HL-60 (cell line): ENCODE measurements at regions not wholly inside any gene's neighbourhood (a gene's known extent, or its start where the extent isn't known, plus 50 kb on each side); places are given as distances from the start of the nearest gene placed in this dataset.

Source experiments
- REST ChIP-seq: IDR thresholded peaks from 2 replicates; pipeline ENCODE4 v1.6.1; 2012; ENCODE audit warnings: low read depth; ENCODE audit not compliant: insufficient replicate concordance
- TF ChIP-seq, protein P1 (sequence below): IDR thresholded peaks from one replicate; pipeline ENCODE4 v1.5.1; 2011; ENCODE audit warnings: low read length, control low read depth, inconsistent platforms; ENCODE audit not compliant: insufficient read depth

DNA sequence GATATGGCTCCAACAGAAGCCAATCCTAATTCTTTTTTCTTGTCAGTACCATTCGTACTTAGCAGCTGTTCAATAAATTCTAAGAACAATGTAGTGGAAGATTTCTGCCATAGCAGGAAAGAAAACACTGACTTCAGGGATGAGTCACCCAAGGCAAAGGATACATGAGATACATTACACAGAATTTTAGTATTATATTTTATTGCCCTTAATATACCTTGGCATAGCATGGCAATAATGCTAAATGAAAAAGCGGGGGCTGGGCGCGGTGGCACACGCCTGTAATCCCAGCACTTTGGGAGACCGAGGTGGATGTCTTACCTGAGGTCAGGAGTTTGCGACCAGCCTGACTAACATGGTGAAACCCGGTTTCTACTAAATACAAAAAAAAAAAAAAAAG lies 619.1 kb upstream of the DAB2 start:
- TF ChIP-seq, protein P1, sequence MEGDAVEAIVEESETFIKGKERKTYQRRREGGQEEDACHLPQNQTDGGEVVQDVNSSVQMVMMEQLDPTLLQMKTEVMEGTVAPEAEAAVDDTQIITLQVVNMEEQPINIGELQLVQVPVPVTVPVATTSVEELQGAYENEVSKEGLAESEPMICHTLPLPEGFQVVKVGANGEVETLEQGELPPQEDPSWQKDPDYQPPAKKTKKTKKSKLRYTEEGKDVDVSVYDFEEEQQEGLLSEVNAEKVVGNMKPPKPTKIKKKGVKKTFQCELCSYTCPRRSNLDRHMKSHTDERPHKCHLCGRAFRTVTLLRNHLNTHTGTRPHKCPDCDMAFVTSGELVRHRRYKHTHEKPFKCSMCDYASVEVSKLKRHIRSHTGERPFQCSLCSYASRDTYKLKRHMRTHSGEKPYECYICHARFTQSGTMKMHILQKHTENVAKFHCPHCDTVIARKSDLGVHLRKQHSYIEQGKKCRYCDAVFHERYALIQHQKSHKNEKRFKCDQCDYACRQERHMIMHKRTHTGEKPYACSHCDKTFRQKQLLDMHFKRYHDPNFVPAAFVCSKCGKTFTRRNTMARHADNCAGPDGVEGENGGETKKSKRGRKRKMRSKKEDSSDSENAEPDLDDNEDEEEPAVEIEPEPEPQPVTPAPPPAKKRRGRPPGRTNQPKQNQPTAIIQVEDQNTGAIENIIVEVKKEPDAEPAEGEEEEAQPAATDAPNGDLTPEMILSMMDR, result no peak
- TF ChIP-seq REST, result no peak
